ENCODE measurements at regions not wholly inside any gene's neighbourhood (a gene's known extent, or its start where the extent isn't known, plus 50 kb on each side); places are given as distances from the start of the nearest gene placed in this dataset.

DNA sequence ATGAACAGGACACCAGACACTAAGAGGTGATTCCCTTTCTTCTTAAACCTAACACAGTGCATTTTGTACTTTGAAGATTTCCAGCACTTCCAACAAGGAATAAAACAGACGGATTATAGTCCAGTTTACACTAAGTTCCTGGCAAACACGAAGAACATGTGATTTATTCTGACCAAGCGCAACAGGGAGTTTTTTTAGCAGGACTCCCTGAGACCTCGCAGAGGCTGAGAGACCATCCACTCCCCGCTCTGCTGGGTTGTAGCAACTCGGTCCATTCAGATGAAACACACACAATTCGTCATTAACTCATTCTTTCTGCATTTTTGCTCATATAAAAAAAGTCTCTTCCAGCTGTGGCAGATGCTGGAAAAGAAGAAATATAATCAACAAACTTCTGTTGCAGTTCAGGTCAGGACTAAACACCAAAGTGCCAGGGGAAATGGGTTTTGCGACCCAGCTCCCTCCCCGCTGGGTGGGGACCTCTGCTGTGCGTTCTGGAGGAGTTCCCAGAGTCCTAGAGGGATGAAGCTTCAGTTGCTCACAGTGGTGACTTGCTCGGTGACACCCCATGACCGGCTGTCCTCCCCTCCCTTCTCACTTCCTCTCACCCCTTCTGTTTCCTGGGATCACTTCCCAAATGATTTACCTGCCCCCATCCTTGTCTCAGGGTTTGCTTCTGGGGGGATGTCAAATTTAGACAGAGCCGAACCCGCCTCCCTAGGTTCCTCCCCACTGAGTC, 52.5 kb downstream of the KCNF1 start:
- DNase-seq (ENCODE audit: low read depth): no peak

DNA sequence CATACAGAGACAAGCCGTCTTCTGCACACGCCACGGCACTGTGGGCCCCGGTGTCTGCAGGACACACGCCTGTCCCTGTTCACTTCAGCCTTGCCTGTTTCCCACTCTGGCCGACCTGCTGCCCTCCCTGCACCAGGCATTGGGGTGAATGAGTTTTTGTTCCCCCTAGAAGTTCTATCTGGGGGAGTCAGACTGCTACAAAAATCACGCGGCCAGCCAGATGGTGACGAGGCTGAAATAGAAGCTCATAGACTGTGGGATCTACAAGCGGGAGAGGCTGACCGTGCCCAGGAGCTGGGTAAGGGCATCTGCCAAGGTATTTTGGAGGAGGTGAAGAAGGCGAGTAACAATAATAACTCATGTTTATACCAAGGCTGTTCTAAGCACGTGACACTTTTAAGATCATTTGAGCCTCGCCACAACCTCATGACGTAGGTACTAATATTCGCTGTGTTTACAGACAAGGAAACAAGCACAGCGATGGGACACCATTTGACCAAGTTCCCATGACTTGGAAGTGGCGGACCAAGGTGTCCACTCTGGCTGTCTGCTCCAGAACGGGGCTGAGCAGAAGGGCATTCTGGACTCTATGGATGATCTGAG, 53.6 kb downstream of the KCNF1 start:
- no peak for DNase-seq (ENCODE audit: low read depth)

DNA sequence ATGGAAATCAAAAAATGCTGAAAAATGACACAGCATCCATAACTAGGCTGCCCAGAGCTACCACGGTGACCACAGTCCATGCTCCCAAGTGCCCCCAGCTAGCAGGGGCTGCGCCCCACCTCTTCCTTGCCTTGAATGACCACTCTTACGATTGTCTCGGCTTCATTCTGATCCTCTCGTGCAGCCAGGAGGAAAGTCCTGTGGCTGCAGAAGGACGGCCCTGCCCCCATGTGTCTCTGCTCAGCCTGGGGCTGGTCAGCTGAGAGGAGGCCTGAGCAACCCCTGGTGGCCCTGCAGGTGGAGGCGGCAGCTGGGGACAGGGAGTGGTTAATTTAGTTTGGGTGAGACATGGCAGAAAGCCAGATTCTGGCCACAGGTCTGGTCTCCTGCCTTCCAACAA, 54.3 kb downstream of the KCNF1 start:
- DNase-seq (ENCODE audit: low read depth): no peak

DNA sequence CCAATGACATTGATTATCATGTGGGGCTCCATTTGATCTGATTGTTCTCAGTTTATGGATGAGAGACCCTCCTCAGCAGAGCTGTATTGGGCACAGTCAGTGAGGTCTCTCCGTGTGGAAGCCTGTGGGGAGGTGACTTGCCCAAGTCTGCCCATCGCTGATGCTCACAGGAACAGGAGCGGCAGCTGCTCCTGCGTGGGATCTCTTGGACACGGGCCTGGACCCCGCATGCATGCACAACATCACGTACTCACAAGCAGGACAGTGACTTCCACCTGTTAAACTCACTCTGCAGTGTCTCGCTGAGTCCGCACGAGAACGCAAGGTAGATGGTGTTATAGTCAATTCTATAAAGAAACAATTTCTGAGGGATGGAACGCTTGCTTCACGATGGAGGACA, 55.0 kb downstream of the KCNF1 start:
- no peak for DNase-seq (ENCODE audit: low read depth)

DNA sequence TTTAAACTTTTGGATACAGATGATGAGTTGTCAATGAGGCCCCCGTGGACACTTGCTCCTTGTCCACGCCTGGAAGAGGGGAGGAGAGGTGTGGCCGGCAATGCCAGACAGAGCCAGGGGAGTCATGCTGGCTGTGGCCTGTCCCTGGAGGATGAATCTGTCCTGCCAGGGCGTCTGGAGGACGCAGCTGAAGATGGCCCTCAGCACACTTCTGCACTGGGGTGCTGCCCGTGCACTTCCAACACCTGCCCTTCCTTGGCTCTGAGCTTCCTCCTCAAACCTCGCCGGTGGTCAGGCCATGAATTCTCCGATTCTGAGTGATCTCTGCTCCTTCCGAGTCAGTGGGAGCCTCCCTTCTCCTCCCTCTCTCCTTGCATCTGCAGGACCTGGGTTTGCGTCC, 56.4 kb downstream of the KCNF1 start:
- no peak for DNase-seq (ENCODE audit: low read depth)

DNA sequence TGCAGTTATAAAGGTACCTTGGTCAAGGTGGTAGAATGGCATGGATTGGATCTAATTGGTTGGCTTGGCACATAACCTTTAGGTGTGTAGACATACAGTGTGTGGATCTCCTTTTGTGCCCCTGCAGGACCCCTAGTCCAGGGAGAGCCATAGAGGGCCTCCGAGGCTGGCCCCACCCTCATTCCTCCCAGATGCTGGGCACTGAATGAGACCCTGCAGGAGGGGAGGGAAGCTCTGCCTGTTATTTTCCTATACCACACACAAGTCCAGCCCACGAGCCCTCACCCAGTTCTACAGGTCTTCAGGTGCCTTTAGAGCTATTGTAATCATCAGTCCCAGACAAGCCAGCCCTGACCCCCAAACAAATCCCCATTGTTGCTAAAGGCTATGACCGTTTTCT, 58.9 kb downstream of the KCNF1 start:
- DNase-seq (ENCODE audit: low read depth): no peak

DNA sequence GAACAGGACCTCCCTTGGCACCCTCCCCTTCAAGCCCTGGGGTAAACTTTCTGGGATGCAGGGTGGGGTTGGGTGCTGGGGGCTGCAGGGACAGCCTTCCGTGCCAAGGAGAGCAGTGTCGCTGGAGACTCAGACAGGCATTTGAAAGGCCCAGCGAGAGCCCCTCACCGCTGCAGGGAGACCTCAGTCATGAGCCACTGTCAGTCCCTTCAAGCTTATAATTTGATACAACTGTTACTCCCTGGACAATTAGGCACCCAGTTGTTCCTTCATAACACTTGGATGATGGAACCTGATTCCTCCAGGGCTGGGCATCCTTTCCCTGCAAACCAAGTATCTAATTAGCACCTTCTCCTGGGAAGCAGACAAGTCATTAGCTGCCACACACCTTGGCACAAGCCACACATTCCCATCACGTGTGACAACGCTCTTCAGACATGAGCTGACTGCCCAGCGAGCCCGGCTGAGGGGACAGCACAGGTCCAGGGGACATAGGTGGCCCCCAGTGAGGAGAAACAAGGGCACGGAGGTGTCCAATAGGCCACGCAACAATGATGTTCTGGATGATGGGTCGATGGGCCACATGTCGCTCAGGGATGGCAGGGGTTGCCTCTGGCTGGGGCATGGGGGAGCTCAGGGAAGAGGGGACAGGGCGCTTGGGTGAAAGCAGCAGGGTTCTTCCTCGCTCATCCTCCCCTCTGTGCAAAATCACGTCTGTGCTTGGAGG, 59.6 kb downstream of the KCNF1 start:
- no peak for DNase-seq (ENCODE audit: low read depth)

DNA sequence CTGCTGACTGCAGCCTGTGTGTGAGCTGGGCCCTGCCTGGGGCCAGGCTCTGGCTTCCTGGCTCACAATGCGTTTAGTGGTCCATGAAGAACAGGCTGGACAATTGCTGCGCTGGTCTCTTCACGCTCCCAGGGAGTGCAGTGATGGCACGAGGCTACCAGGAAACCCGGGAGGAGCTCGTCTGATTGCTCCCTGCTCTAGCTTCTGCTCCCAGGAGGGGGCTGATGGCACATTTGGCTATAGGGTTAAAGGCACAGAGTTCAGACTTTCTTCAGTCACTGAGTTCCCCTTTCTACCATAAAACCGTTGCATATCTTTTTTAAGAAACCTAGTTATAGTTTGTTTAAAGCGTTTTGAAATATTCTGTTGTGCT, 60.1 kb downstream of the KCNF1 start:
- no peak for DNase-seq (ENCODE audit: low read depth)

DNA sequence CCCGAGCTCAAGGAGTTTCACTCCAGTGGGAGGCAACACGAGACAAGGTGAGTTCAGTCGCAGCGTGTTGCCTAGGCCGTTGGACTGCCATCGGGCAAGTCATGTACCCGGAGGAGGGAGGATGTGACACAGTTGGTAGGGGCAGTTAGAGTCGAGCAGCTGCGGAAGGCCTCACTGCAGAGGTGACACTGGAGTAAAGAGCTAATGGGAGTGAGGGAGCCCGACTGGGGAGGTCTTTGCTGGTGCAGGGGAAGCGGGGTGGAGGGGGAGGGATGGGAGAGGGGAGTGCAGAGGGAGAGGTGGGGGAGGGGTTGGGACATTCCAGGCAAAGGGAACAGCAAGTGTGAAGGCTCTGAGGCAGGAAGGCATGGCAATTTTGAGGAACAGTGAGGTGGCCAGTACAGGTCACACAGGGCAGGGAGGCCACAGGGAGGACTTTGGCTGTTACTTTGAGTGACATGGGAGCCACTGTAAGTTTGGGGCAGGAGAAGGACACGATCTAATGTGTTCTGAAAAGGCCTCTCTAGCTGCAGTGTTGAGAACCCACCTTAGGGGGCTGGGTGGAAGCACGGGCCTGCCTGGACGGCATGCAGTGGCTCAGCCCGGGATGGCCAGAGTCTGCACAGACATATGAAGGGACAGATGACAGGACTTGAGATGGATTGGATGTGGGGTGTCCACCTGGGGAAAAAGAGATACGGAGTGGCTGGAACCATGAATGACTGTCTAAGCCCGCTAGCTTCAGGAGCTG, 61.1 kb downstream of the KCNF1 start:
- DNase-seq (ENCODE audit: low read depth): no peak

DNA sequence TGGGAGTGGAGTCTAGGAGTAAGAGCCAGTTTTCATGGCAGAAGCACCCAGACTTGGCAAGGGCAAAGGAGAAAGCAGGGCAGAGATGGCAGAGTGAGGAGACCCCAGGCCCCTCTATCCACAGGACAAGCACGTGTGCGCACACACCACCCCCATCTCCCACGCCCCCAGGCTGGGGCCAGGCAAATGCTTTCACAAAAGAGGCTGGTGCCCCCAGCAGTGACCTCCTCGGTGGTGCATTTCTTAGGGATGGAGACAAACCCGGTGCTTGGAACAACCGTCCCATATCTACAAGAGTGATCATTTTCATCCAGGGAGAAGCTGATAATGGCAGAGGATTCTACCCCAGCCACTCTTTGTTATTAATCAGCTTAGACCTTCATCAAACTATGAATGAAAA, 62.0 kb downstream of the KCNF1 start:
- no peak for DNase-seq (ENCODE audit: low read depth)

DNA sequence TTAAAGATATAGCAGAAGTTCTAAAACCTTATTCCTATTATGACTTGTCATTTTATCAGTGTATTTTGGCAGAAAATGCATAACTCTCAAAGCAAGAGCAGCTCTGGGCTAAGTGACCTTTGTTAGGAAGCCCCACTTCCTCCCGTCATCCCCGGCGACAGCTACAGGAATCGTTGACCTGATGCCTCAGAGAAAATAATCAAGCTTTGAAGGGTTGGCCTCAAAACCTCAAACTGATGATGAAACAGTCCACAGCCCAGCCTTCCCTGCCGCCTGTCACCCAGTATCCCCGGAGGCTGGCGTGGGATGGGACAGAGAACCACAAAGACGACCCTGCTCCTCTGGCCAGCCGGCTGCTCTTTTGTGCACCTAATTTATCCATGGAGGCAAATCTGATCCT, 65.3 kb downstream of the KCNF1 start:
- no peak for DNase-seq (ENCODE audit: low read depth)

DNA sequence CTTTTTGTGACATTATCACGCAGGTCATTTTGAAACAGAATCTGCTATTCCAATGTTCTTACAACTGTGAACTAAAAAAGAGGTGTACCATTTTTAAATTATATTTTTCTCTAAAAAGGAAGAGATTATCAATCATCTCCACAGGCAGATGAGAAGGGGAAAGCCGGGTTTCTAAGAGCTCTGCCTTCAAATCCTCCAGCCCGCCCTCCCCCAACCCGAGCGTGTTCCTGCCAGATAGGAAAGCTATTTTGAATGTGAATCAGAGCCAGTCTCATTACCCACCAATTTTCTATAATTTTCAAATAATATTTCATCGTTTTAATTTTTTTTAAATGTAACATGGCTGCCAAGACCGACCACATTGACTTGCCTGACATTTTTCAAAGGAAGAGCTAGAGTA, 65.9 kb downstream of the KCNF1 start:
- DNase-seq (ENCODE audit: low read depth): no peak

DNA sequence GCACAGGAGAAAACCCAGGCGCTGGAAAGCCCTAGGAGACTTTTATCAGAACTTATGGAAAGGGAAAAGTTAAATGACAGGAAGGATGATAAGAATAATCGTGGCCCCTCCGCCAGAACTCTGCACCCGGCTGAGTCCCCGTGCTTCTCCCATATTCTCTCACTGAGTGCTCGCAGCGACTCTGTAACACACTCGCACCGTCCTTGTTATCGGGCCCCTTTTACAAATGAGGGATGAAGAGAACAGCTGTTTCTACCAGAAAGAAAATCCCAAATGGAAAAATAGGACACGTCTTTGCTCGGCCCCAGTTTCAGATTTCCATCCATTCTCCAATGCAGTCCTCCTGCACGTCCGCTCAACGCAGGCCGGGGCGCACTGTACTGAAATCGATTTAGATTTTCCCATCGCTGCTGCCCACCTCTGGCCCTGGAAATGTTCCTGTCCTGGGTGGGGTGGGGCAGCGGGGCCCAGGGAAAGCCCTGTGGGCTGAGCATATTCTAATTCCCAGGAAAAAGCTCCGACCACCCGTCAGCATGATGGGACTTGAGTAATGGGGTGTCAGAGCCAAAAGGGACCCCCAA, 66.4 kb downstream of the KCNF1 start:
- DNase-seq (ENCODE audit: low read depth): no peak

DNA sequence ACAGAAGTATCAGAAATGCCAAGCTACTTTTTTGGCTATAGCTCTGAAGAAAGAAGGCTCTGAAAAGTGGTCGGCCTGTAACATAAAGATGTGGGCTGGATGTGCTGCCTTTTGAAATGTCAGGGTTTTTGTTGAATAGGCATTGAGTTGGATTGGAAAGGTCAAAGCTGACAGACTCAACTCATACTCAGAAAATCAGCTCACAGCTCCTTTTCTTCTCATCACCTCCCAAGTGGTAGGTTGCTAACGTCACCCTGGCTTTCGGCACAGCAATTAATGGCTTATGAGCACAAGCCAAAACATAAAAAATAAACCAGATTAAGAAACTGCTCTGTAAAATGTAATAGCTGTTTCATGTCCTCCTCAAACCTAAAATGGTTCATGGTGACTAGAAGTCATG, 68.3 kb downstream of the KCNF1 start:
- DNase-seq (ENCODE audit: low read depth): no peak

DNA sequence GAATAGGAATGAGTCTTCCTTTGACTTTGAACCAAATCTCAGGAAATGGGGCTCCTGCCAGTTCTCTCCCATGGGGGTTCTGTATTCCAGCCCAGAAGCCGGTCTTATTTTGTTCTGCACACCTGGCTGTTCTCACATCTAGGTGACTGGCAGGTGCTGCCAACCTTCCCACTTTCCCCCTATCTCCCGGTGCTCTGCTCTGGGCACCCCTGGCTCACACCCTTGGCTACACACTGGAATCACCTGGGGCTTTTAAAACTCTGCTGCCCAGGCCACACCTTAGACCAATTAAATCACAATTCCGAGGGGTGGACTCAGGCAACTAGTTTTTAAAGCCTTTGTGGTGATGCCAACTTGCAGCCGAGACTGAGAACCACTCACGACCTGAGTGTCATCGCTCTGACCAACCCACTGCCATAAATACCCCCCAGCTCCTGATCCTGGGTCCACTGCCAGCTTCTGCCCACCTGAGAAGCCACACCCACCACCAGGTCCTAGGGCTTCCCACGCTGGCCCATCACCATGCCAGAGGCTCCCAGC, 69.2 kb downstream of the KCNF1 start:
- DNase-seq (ENCODE audit: low read depth): no peak

DNA sequence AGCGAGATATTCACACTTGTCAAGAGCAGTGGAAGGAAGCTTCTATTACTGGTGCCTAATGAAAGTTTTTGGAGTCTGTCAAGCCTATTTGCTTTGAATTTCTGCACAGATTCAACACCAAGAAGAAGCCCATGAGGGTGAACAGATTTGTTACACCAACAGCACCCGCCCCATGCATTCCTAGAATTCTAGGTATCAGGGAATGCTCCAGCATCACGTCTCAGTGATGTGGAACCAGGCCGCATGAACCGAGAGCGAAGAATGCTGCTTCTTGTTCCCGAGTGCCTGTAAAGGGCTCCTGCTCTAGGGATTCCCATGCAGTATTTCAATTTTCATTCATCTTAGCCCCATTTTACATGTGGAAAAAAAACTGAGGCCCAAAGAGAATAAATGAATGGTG, 69.7 kb downstream of the KCNF1 start:
- no peak for DNase-seq (ENCODE audit: low read depth)

DNA sequence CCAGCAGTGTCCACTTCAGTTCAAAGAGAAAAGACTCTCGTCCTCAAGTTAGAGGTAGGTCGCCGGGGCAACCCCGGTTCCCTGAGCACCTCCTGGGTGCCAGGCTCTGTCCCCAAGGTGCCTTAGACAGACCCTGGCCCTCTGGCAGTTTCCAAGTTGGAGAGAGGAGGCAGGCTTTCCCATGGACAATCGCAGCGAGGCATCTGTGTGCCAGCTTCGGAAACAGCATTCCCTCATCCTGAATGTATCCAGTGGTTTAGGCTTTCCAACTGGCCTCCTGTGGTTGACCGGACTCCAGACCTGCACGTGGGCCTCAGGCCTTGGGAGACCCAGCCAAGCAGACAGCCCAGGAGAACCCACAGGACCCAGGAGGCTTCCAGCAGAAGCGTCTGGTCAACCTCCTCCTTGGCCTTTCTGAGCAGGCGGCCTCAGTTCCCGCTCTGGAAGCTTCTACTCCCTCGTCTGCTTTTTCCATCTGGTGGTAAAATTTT, 70.3 kb downstream of the KCNF1 start:
- no peak for DNase-seq (ENCODE audit: low read depth)

DNA sequence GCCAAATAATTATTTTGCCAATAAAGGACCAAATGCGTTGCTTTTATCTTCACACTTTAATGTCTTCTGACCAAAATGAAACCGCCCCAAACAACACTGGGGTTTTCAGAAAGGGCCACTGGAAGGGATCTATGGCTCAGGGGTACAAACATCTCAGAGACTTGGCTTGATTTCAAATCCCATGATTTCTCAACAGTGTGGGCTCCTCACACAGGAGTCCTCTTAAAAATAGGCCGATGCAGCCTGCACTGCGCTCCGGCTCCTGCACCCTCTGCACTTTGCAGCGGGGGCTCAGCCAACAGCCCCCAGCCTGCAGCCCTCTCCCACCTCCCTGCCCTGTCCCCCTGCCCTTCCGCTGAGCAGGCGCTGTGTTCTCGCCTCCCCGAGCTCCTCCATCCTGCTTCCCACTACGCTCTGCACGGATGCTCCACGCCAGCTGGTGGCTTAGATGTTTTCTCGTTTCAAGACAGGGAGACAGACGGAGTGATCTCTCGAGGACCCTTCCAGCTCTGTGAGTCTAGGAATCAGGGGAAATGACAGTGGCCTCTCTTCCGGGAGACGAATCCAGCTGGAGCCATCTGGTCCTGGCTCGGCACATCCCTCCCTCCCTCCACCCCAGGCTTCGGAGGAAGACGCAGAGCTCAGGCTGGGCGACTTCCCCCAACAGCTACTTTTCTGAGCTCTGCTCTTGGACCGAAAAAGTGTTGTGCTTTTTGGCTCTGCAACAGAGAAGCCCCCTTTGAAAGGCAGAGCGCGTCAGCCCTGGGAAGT, 71.4 kb downstream of the KCNF1 start:
- no peak for DNase-seq (ENCODE audit: low read depth)

DNA sequence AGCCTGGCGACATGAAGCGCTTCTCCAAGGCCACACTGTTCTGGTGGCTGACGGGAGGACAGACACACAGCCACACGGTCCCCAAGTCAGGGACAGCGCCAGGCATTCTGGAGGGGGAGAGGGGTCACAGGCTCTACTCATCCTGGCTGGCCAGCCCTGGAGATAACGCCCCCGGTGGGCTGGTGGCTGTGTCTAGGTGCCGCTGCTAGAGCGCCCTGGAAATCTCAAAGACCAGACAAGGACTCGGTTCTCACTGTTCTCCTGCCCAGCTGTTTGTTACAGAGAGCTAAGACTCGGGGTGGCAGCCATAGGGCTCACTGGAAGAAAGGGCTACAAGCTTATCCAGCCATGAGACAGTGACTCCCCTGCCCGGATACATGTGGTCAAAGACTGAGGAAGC, 72.0 kb downstream of the KCNF1 start:
- no peak for DNase-seq (ENCODE audit: low read depth)

DNA sequence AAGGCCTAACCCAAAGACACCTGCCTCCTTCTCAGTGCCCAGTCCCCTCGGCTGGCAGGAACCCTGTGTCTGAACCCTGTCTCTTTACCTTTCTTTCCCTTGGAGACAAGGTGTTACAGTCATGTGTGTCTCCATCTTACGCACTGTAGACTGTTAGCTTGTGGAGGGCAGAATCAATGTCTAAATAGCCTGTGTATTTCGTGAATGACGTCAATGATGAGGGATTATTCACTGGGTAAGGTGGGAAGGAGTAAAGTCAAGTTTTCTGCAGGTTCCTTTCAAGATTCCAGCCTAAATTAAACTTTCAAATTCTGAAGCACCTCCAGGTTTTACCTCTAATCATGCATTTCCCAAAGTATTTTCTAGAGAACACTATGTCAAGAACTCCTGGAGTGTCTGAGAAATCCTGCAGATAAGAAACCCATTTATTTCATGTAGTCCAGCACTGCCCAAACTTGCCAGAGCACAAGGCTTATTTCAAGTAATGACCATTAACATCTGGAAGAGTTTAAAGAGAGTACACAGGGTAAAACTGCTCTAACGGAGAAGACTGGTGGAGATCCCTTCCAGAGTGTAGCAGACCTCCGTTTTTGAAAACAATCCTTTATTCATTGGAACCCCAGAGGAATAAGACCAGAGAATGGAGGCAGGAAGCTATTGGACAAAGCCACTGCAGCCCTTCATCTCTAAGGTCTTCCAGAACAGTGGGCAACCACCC, 72.8 kb downstream of the KCNF1 start:
- DNase-seq (ENCODE audit: low read depth): no peak

Measured in T follicular helper cell (primary cell).